ENCODE measurements at regions not wholly inside any gene's neighbourhood (a gene's known extent, or its start where the extent isn't known, plus 50 kb on each side); places are given as distances from the start of the nearest gene placed in this dataset.

DNA sequence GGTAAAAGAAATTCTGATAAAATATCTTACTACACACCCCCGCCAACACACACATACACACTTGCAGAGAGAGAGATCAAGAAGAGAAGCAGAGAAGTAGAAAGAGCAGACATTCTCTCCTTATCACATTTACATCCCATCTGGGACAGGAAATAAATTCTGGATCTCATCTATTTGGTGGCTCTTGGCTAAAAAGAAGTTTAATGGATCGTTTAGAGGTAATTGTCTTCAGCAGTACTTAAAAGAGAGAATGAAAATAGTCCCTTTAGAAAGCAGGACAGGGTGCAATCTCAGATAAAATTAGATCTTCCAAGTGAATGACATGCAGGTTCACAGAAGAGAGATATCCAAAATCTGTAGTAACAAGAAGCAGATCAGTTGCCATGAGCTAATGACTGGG, 1392.5 kb downstream of the RAPGEF2 start:
- H3K27me3 ChIP-seq (ENCODE audit: insufficient read depth, low read length) = no peaks in the 10 kb centered on the region
- H3K4me2 ChIP-seq (ENCODE audit: low read length) = no peak overlapping the region
- intact Hi-C loops (cut with micrococcal nuclease) = no loop called here
- H3K9me2 ChIP-seq (ENCODE audit: insufficient read depth) = no peaks in the 10 kb centered on the region
- no TSS peak for BruUV-seq (replicated peaks)
- H3K4me3 ChIP-seq (replicated peaks in 1 of 2; ENCODE audit: low read depth in 1 of 2, low read length in 2 of 2) = no peak overlapping the region
- no peaks in the 10 kb centered on the region for H4K20me1 ChIP-seq (ENCODE audit: insufficient read depth)
- ChIA-PET CTCF (no interaction called here), RAD21 (ENCODE audit: low non-redundant PET in 1 of 2, low total read pairs in 2 of 2, uncharacterized antibody in 2 of 2, unreplicated experiment in 2 of 2) (no interaction called here), POLR2A (no interaction called here)
- H3K9ac ChIP-seq (ENCODE audit: low read length) = no peak overlapping the region
- H3K4me1 ChIP-seq (ENCODE audit: control insufficient read depth in 1 of 2, insufficient read depth in 2 of 2, low read length in 2 of 2) = no peaks in the 10 kb centered on the region
- no peaks in the 10 kb centered on the region for H3K36me3 ChIP-seq (ENCODE audit: control insufficient read depth in 1 of 2, insufficient read depth in 2 of 2, low read length in 2 of 2)
- H3K79me2 ChIP-seq (ENCODE audit: insufficient read depth, low read length) = no peaks in the 10 kb centered on the region
- H3K27ac ChIP-seq (ENCODE audit: low read depth, low read length) = no peak overlapping the region
- TF ChIP-seq, protein P1, sequence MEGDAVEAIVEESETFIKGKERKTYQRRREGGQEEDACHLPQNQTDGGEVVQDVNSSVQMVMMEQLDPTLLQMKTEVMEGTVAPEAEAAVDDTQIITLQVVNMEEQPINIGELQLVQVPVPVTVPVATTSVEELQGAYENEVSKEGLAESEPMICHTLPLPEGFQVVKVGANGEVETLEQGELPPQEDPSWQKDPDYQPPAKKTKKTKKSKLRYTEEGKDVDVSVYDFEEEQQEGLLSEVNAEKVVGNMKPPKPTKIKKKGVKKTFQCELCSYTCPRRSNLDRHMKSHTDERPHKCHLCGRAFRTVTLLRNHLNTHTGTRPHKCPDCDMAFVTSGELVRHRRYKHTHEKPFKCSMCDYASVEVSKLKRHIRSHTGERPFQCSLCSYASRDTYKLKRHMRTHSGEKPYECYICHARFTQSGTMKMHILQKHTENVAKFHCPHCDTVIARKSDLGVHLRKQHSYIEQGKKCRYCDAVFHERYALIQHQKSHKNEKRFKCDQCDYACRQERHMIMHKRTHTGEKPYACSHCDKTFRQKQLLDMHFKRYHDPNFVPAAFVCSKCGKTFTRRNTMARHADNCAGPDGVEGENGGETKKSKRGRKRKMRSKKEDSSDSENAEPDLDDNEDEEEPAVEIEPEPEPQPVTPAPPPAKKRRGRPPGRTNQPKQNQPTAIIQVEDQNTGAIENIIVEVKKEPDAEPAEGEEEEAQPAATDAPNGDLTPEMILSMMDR (IDR thresholded peaks at IDR 0.05 in 2 of 3, conservative IDR thresholded peaks at IDR 0.05 in 1 of 3; ENCODE audit: borderline replicate concordance in 1 of 3, insufficient read depth in 1 of 3, low read depth in 2 of 3, low read length in 2 of 3) = no peak
- TF ChIP-seq, protein P2, sequence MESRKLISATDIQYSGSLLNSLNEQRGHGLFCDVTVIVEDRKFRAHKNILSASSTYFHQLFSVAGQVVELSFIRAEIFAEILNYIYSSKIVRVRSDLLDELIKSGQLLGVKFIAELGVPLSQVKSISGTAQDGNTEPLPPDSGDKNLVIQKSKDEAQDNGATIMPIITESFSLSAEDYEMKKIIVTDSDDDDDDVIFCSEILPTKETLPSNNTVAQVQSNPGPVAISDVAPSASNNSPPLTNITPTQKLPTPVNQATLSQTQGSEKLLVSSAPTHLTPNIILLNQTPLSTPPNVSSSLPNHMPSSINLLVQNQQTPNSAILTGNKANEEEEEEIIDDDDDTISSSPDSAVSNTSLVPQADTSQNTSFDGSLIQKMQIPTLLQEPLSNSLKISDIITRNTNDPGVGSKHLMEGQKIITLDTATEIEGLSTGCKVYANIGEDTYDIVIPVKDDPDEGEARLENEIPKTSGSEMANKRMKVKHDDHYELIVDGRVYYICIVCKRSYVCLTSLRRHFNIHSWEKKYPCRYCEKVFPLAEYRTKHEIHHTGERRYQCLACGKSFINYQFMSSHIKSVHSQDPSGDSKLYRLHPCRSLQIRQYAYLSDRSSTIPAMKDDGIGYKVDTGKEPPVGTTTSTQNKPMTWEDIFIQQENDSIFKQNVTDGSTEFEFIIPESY (IDR thresholded peaks at IDR 0.05; ENCODE audit: extremely low read depth, insufficient replicate concordance, low read length) = no peak
- TF ChIP-seq POLR2AphosphoS5 (IDR thresholded peaks at IDR 0.05; ENCODE audit: low read depth, low read length) (no peak), CBX3 (IDR thresholded peaks at IDR 0.05; ENCODE audit: low read depth) (no peak), EGR1 (IDR thresholded peaks at IDR 0.05; ENCODE audit: low read depth) (no peak), TCF7L2 (IDR thresholded peaks at IDR 0.05; ENCODE audit: borderline replicate concordance, extremely low read depth, insufficient read depth, insufficient read length) (no peak), EZH2 (IDR thresholded peaks at IDR 0.05) (no peak), SRF (IDR thresholded peaks at IDR 0.05; ENCODE audit: low read depth) (no peak), FOSL1 (IDR thresholded peaks at IDR 0.05; ENCODE audit: low read depth) (no peak), ZFX (IDR thresholded peaks at IDR 0.05) (no peak)
- TF ChIP-seq, protein P3, sequence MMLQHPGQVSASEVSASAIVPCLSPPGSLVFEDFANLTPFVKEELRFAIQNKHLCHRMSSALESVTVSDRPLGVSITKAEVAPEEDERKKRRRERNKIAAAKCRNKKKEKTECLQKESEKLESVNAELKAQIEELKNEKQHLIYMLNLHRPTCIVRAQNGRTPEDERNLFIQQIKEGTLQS (IDR thresholded peaks at IDR 0.05) = no peak
- H2AFZ ChIP-seq (ENCODE audit: low read depth, low read length, poor library complexity, severe bottlenecking) = no peak overlapping the region
- ATAC-seq = no peak
- no peaks in the 10 kb centered on the region for H3K9me3 ChIP-seq (ENCODE audit: control insufficient read depth in 1 of 2, insufficient read depth in 1 of 2, low read depth in 1 of 2, low read length in 2 of 2)
- DNase-seq (ENCODE audit: low read depth, low spot score) = no peak

Data from HCT116 (cell line).